CD4-positive, alpha-beta T cell treated with Interleukin-12 subunit alpha and Interleukin-12 subunit beta, for 1 hour (primary cell): ENCODE measurements at regions not wholly inside any gene's neighbourhood (a gene's known extent, or its start where the extent isn't known, plus 50 kb on each side); places are given as distances from the start of the nearest gene placed in this dataset.

ENCODE experiments used
- DNase-seq: peaks from one replicate; pipeline ENCODE4 v3.0.0-alpha.2; 2020

- DNase-seq, result no peak
These were observed 209.5 kb downstream of the LPIN1 start for GRCh38 chr2:11955884-11956291.

GRCh38 chr2:11962707-11963328, 216.4 kb downstream of the LPIN1 start:
- DNase-seq, result no peak

- no peak for DNase-seq
These were observed 217.5 kb downstream of the LPIN1 start for GRCh38 chr2:11963966-11964365.

GRCh38 chr2:11967946-11968465, 221.6 kb downstream of the LPIN1 start:
- no peak for DNase-seq

- DNase-seq, result no peak
These were observed 222.1 kb downstream of the LPIN1 start for GRCh38 chr2:11968521-11968920.

GRCh38 chr2:11969774-11970173, 223.3 kb downstream of the LPIN1 start:
- no peak for DNase-seq

- no peak for DNase-seq
These were observed 228.1 kb downstream of the LPIN1 start for GRCh38 chr2:11974573-11974972.

- no peak for DNase-seq
These were observed 228.9 kb downstream of the LPIN1 start for GRCh38 chr2:11975373-11975772.

- no peak for DNase-seq
These were observed 229.6 kb downstream of the LPIN1 start for GRCh38 chr2:11976073-11976472.

- DNase-seq, result no peak
These were observed 231.5 kb downstream of the LPIN1 start for GRCh38 chr2:11977766-11978524.

- no peak for DNase-seq
These were observed 234.4 kb downstream of the LPIN1 start for GRCh38 chr2:11980809-11981208.

GRCh38 chr2:11983401-11983800, 237.0 kb downstream of the LPIN1 start:
- no peak for DNase-seq

GRCh38 chr2:11983870-11984269, 237.4 kb downstream of the LPIN1 start:
- no peak for DNase-seq

GRCh38 chr2:11984316-11985158, 238.1 kb downstream of the LPIN1 start:
- DNase-seq, result no peak

- no peak for DNase-seq
These were observed 239.6 kb downstream of the LPIN1 start for GRCh38 chr2:11985817-11986566.

GRCh38 chr2:11987151-11987550, 240.7 kb downstream of the LPIN1 start:
- DNase-seq, result no peak

- DNase-seq, result no peak
These were observed 242.4 kb downstream of the LPIN1 start for GRCh38 chr2:11988691-11989353.

GRCh38 chr2:11989354-11989703, 242.9 kb downstream of the LPIN1 start:
- DNase-seq, result no peak

- DNase-seq, result no peak
These were observed 244.1 kb downstream of the LPIN1 start for GRCh38 chr2:11990576-11990975.

GRCh38 chr2:11993749-11994148, 247.3 kb downstream of the LPIN1 start:
- no peak for DNase-seq

- DNase-seq, result no peak
These were observed 249.0 kb downstream of the LPIN1 start for GRCh38 chr2:11995456-11995855.

GRCh38 chr2:11996618-11997017, 250.2 kb downstream of the LPIN1 start:
- no peak for DNase-seq
